ENCODE measurements at regions not wholly inside any gene's neighbourhood (a gene's known extent, or its start where the extent isn't known, plus 50 kb on each side); places are given as distances from the start of the nearest gene placed in this dataset.

GRCh38 chrX:6909396-6909795, 238.1 kb upstream of the STS start:
- no peak overlapping the region for H3K4me3 ChIP-seq (ENCODE audit: low read depth, low read length)
- no peak for TF ChIP-seq CTCF (IDR thresholded peaks at IDR 0.05; ENCODE audit: low read depth, low read length, missing control alignments)
- DNase-seq (ENCODE audit: low read depth), result no peak

- H3K4me3 ChIP-seq (ENCODE audit: low read depth, low read length), result no peak overlapping the region
- no peak for DNase-seq (ENCODE audit: low read depth)
- no peak for TF ChIP-seq CTCF (IDR thresholded peaks at IDR 0.05; ENCODE audit: low read depth, low read length, missing control alignments)
These were observed 240.9 kb upstream of the STS start for GRCh38 chrX:6906608-6907007.

GRCh38 chrX:6904156-6904555, 243.4 kb upstream of the STS start:
- no peak overlapping the region for H3K4me3 ChIP-seq (ENCODE audit: low read depth, low read length)
- no peak for TF ChIP-seq CTCF (IDR thresholded peaks at IDR 0.05; ENCODE audit: low read depth, low read length, missing control alignments)
- DNase-seq (ENCODE audit: low read depth), result no peak

GRCh38 chrX:6898371-6898770, 249.1 kb upstream of the STS start:
- no peak for DNase-seq (ENCODE audit: low read depth)
- no peak for TF ChIP-seq CTCF (IDR thresholded peaks at IDR 0.05; ENCODE audit: low read depth, low read length, missing control alignments)
- no peak overlapping the region for H3K4me3 ChIP-seq (ENCODE audit: low read depth, low read length)

GRCh38 chrX:6891404-6891803, 256.1 kb upstream of the STS start:
- DNase-seq (ENCODE audit: low read depth), result no peak

GRCh38 chrX:6890544-6891261, 256.8 kb upstream of the STS start:
- no peak overlapping the region for H3K4me3 ChIP-seq (ENCODE audit: low read depth, low read length)
- TF ChIP-seq CTCF (IDR thresholded peaks at IDR 0.05; ENCODE audit: low read depth, low read length, missing control alignments), result no peak
- no peak for DNase-seq (ENCODE audit: low read depth)

More at GRCh38 chrX:6891404-6891803, 256.1 kb upstream of the STS start:
- TF ChIP-seq CTCF (IDR thresholded peaks at IDR 0.05; ENCODE audit: low read depth, low read length, missing control alignments), result no peak
- no peak overlapping the region for H3K4me3 ChIP-seq (ENCODE audit: low read depth, low read length)

GRCh38 chrX:6885909-6886308, 261.6 kb upstream of the STS start:
- H3K4me3 ChIP-seq (ENCODE audit: low read depth, low read length), result no peak overlapping the region
- DNase-seq (ENCODE audit: low read depth), result no peak
- no peak for TF ChIP-seq CTCF (IDR thresholded peaks at IDR 0.05; ENCODE audit: low read depth, low read length, missing control alignments)

All from GM12864 (cell line).